HEK293T (cell line): ENCODE measurements at regions not wholly inside any gene's neighbourhood (a gene's known extent, or its start where the extent isn't known, plus 50 kb on each side); places are given as distances from the start of the nearest gene placed in this dataset.

ENCODE experiments used
- CTCF ChIA-PET: fragments of 350-600 bp; formaldehyde crosslinking; extraction: SDS; loops from one replicate; lab custom pipeline; 2021; ENCODE audit warnings: antibody characterized with exemption, inconsistent platforms; lab: Yijun Ruan, JAX
- POLR2A ChIA-PET: fragments of 350-600 bp; formaldehyde crosslinking; extraction: SDS; loops from one replicate; lab custom pipeline; 2020; ENCODE audit warnings: antibody characterized with exemption, inconsistent platforms; lab: Yijun Ruan, JAX
- DNase-seq: peaks from one replicate; pipeline ENCODE4 v3.0.0; 2012; ENCODE audit warnings: mixed read lengths; ENCODE audit errors: extremely low spot score
- ARNT ChIP-seq: fragments of 450-650 bp; IDR thresholded peaks from 2 replicates; pipeline ENCODE4 v1.6.1; 2017; ENCODE audit warnings: mild to moderate bottlenecking
- BHLHE40 ChIP-seq: fragments of 450-650 bp; IDR thresholded peaks from 2 replicates; pipeline ENCODE4 v1.6.1; 2016; ENCODE audit warnings: mild to moderate bottlenecking, moderate library complexity, borderline replicate concordance
- CTBP1 ChIP-seq: fragments of 450-650 bp; IDR thresholded peaks from 2 replicates; pipeline ENCODE4 v1.6.1; 2016; ENCODE audit warnings: borderline replicate concordance
- ELF4 ChIP-seq: fragments of 450-650 bp; IDR thresholded peaks from 2 replicates; pipeline ENCODE4 v1.6.1; 2017; ENCODE audit warnings: antibody characterized with exemption
- FOXA1 ChIP-seq: fragments of 450-650 bp; IDR thresholded peaks from 2 replicates; pipeline ENCODE4 v1.6.1; 2016; ENCODE audit warnings: mild to moderate bottlenecking
- FOXK2 ChIP-seq: fragments of 450-650 bp; IDR thresholded peaks from 2 replicates; pipeline ENCODE4 v1.6.1; 2016; ENCODE audit warnings: mild to moderate bottlenecking
- FOXM1 ChIP-seq: fragments of 450-650 bp; IDR thresholded peaks from 2 replicates; pipeline ENCODE4 v1.6.1; 2017; ENCODE audit warnings: mild to moderate bottlenecking, borderline replicate concordance
- HDGF ChIP-seq: fragments of 450-650 bp; IDR thresholded peaks from 2 replicates; pipeline ENCODE4 v1.6.1; 2017; ENCODE audit warnings: antibody characterized with exemption, borderline replicate concordance
- L3MBTL2 ChIP-seq: fragments of 450-650 bp; conservative IDR thresholded peaks from 2 replicates; pipeline ENCODE4 v1.6.1; 2016; ENCODE audit warnings: mild to moderate bottlenecking
- LEF1 ChIP-seq: fragments of 450-650 bp; IDR thresholded peaks from 2 replicates; pipeline ENCODE4 v1.6.1; 2017; ENCODE audit warnings: mild to moderate bottlenecking, borderline replicate concordance
- NFRKB ChIP-seq: fragments of 450-650 bp; IDR thresholded peaks from 2 replicates; pipeline ENCODE4 v1.6.1; 2016; ENCODE audit warnings: mild to moderate bottlenecking, moderate library complexity
- PKNOX1 ChIP-seq: fragments of 450-650 bp; IDR thresholded peaks from 2 replicates; pipeline ENCODE4 v1.6.1; 2016
- SP1 ChIP-seq: fragments of 450-650 bp; IDR thresholded peaks from 2 replicates; pipeline ENCODE4 v1.6.1; 2017
- SUZ12 ChIP-seq: fragments of 450-650 bp; IDR thresholded peaks from 2 replicates; pipeline ENCODE4 v1.6.1; 2016; ENCODE audit warnings: mild to moderate bottlenecking
- TARDBP ChIP-seq: fragments of 450-650 bp; IDR thresholded peaks from 2 replicates; pipeline ENCODE4 v1.6.1; 2016
- ZNF384 ChIP-seq: fragments of 450-650 bp; IDR thresholded peaks from 2 replicates; pipeline ENCODE4 v1.6.1; 2016

- no peak for DNase-seq
- TF ChIP-seq SUZ12, result no peak
- no peak for TF ChIP-seq FOXM1
- TF ChIP-seq PKNOX1, result no peak
- no peak for TF ChIP-seq BHLHE40
- TF ChIP-seq L3MBTL2, result no peak
- TF ChIP-seq SP1, result no peak
- TF ChIP-seq NFRKB, result no peak
- TF ChIP-seq TARDBP, result no peak
- no peak for TF ChIP-seq FOXK2
- TF ChIP-seq ZNF384, result no peak
- no peak for TF ChIP-seq FOXA1
- TF ChIP-seq ELF4, result no peak
- TF ChIP-seq ARNT, result no peak
- TF ChIP-seq HDGF, result no peak
- POLR2A ChIA-PET, result no interaction called here
- CTCF ChIA-PET, result no interaction called here
Observed at GRCh38 chr11:116162086-116162885, 610.5 kb downstream of the BUD13 start.

- no peak for TF ChIP-seq SP1
- no peak for TF ChIP-seq BHLHE40
- TF ChIP-seq ZNF384, result no peak
- TF ChIP-seq CTBP1, result no peak
- TF ChIP-seq SUZ12, result no peak
- no peak for TF ChIP-seq FOXK2
- no peak for TF ChIP-seq LEF1
- TF ChIP-seq ELF4, result no peak
- TF ChIP-seq L3MBTL2, result no peak
- no peak for TF ChIP-seq TARDBP
- TF ChIP-seq HDGF, result no peak
- TF ChIP-seq PKNOX1, result no peak
- no peak for TF ChIP-seq ARNT
- TF ChIP-seq FOXM1, result no peak
- TF ChIP-seq NFRKB, result no peak
- no peak for TF ChIP-seq FOXA1
- POLR2A ChIA-PET, result no interaction called here
- DNase-seq, result no peak
- CTCF ChIA-PET, result interaction anchor here (0.8 kb wide), 1 partner anchor 12 kb away, joined by 3 read pairs; no protein-coding TSS in a partner anchor
Observed at GRCh38 chr11:116148645-116149044, 624.1 kb downstream of the BUD13 start.

DNA sequence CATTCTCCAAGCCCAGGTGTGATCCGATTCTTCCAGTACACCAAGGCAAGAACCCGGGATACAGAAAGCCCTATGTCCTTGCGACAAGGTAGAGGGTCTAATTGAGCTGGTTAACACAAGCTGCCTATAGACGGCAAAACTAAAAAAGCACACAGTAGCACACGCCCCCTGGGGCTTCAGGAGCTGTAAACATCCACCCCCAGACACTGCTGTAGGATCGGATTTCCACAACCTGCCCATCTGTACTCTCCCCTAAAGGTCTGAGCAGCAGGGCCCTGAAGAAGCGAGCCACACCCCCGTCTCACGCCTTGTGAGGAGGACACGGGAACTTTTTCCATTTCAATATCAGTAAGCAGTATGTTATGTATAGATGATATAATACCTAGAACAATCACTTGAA lies 624.7 kb downstream of the BUD13 start:
- no peak for DNase-seq
- TF ChIP-seq LEF1, result no peak
- CTCF ChIA-PET, result interaction anchor here (0.8 kb wide), 1 partner anchor 11 kb away, joined by 3 read pairs; no protein-coding TSS in a partner anchor
- POLR2A ChIA-PET, result no interaction called here

DNA sequence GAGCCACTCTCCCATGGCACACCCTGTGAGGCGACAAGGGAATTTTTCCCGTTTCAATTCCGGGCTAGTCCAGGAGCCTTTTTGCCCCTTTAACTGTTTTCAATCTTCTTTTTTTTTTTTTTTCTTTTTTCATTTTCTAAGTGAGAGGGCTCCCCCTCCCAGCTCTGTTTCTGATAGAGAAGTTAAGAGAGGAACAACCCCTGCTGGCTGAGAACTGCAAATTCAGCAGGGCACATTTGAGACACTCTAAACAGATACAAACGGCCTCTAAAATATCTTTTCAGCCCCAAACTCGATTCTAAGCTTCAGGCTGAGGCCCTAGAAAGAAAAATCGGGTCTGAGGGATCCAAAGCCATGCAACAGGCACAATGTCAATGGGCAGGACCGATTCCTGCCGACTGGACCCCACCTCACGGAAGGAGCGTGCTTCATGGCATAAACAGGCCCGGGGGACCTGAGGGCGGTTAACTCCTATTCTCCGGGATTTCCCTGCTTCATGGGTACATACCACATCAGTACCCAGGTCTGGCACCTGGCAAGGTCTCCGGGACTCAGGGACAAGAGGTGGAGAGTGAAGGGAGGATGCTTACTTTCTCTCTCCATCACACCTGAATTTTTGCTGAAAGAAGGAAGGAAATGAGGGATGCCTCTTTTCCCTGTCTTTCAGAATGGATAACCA lies 627.5 kb downstream of the BUD13 start:
- POLR2A ChIA-PET, result no interaction called here
- TF ChIP-seq NFRKB, result no peak
- no peak for DNase-seq
- CTCF ChIA-PET, result no interaction called here

DNA sequence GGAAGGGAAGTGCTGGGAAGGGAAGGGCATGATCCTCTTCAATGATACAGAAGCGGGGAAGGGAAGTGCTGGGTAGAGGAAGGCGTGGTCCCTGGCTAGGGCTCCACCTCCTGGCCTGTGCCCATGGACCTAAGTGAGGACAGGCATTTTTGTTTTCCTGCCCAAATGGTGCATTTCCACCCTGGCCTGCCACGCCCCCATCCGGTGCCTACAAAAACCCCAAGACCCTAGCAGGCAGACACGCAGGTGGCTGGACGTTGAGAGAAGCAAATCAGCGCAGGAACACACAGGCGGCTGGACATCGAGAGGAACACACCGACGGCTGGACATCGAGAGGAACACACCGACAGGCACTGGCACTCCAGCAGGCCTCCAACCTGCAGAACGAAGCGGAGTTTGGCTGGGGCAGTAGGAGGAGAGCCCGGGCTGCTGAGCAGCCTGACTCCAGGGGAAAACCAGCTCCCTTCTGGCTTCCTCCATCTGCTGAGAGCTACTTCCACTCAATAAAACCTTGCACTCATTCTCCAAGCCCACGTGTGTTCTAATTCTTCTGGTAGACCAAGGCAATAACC lies 628.3 kb downstream of the BUD13 start:
- CTCF ChIA-PET, result no interaction called here
- DNase-seq, result no peak
- TF ChIP-seq NFRKB, result no peak
- TF ChIP-seq ELF4, result no peak
- TF ChIP-seq SUZ12, result no peak
- TF ChIP-seq FOXM1, result no peak
- TF ChIP-seq CTBP1, result no peak
- no peak for TF ChIP-seq BHLHE40
- no peak for TF ChIP-seq ARNT
- no peak for TF ChIP-seq L3MBTL2
- no peak for TF ChIP-seq ZNF384
- TF ChIP-seq LEF1, result no peak
- TF ChIP-seq PKNOX1, result no peak
- no peak for TF ChIP-seq TARDBP
- no peak for TF ChIP-seq FOXK2
- no peak for TF ChIP-seq FOXA1
- TF ChIP-seq SP1, result no peak
- POLR2A ChIA-PET, result no interaction called here

GRCh38 chr11:116138280-116138679 lies 634.1 kb upstream of the CADM1 start:
- TF ChIP-seq ARNT (no peak), L3MBTL2 (no peak), FOXM1 (no peak), TARDBP (no peak), BHLHE40 (no peak), LEF1 (no peak), CTBP1 (no peak), FOXA1 (no peak), ZNF384 (no peak), SP1 (no peak)
- DNase-seq, result no peak
- CTCF ChIA-PET, result no interaction called here
- POLR2A ChIA-PET, result no interaction called here
